ENCODE measurements at regions not wholly inside any gene's neighbourhood (a gene's known extent, or its start where the extent isn't known, plus 50 kb on each side); places are given as distances from the start of the nearest gene placed in this dataset.
A peak's percentile ranks its signal among the peaks of the same experiment; 100 is the strongest.

- H3K9me3 ChIP-seq (ENCODE audit: control insufficient read depth, low read length), result no peaks in the 10 kb centered on the region
- 46% methylated on average over 5 of the region's 5 CpGs for WGBS
- H3K4me1 ChIP-seq (ENCODE audit: control insufficient read depth, insufficient read depth, low read length), result peaks cover 27% of the 10 kb centered on the region
- H3K4me3 ChIP-seq (ENCODE audit: low read length), result no peak overlapping the region
- H3K27me3 ChIP-seq (ENCODE audit: control insufficient read depth, insufficient read depth), result no peaks in the 10 kb centered on the region
- intact Hi-C loops (cut with DNase I), result loop anchor here in 1 of 4 donors (10.0 kb wide), 1 partner anchor 80 kb away; the partner anchor contains the start of gene TLN2
- ATAC-seq (no peak), DNase-seq (no peak)
- no peak overlapping the region for H3K27ac ChIP-seq (ENCODE audit: low read length)
These were observed 309.7 kb upstream of the C2CD4B start for GRCh38 chr15:62474771-62475124.

GRCh38 chr15:62475591-62475990 is 310.5 kb upstream of the C2CD4B start:
- H3K9me3 ChIP-seq (ENCODE audit: control insufficient read depth, low read length), result no peaks in the 10 kb centered on the region
- H3K4me3 ChIP-seq (ENCODE audit: low read length), result no peak overlapping the region
- H3K27ac ChIP-seq (ENCODE audit: low read length), result no peak overlapping the region
- no peak for DNase-seq
- peaks cover 19% of the 10 kb centered on the region for H3K4me1 ChIP-seq (ENCODE audit: control insufficient read depth, insufficient read depth, low read length)
- no peak for ATAC-seq
- no peaks in the 10 kb centered on the region for H3K27me3 ChIP-seq (ENCODE audit: control insufficient read depth, insufficient read depth)
- intact Hi-C loops (cut with DNase I), result loop anchor here in 1 of 4 donors (10.0 kb wide), 1 partner anchor 81 kb away; the partner anchor contains the start of gene TLN2
- 63% methylated on average over 2 of the region's 2 CpGs for WGBS

GRCh38 chr15:62476163-62476562 is 311.1 kb upstream of the C2CD4B start:
- DNase-seq (no peak), ATAC-seq (no peak)
- Histone ChIP-seq H3K27ac (ENCODE audit: low read length) (peak overlapping the region; percentile 21), H3K27me3 (ENCODE audit: control insufficient read depth, insufficient read depth) (no peaks in the 10 kb centered on the region), H3K4me3 (ENCODE audit: low read length) (no peak overlapping the region), H3K4me1 (ENCODE audit: control insufficient read depth, insufficient read depth, low read length) (peaks cover 19% of the 10 kb centered on the region), H3K9me3 (ENCODE audit: control insufficient read depth, low read length) (no peaks in the 10 kb centered on the region)
- whole genome bisulfite sequencing, result 88% methylated on average over 9 of the region's 9 CpGs
- intact Hi-C loops (cut with DNase I), result loop anchor here in 1 of 4 donors (10.0 kb wide), 1 partner anchor 81 kb away; the partner anchor contains the start of gene TLN2

GRCh38 chr15:62477929-62478328 is 312.8 kb upstream of the C2CD4B start:
- 76% methylated on average over 9 of the region's 9 CpGs for WGBS
- ATAC-seq, result no peak
- no peak for DNase-seq
- intact Hi-C loops (cut with DNase I), result loop anchor here in 1 of 4 donors (10.0 kb wide), 1 partner anchor 83 kb away; the partner anchor contains the start of gene TLN2
- H3K4me3 ChIP-seq (ENCODE audit: low read length), result no peak overlapping the region
- no peaks in the 10 kb centered on the region for H3K9me3 ChIP-seq (ENCODE audit: control insufficient read depth, low read length)
- peaks cover 12% of the 10 kb centered on the region for H3K4me1 ChIP-seq (ENCODE audit: control insufficient read depth, insufficient read depth, low read length)
- H3K27me3 ChIP-seq (ENCODE audit: control insufficient read depth, insufficient read depth), result no peaks in the 10 kb centered on the region
- H3K27ac ChIP-seq (ENCODE audit: low read length), result no peak overlapping the region

GRCh38 chr15:62482785-62483429 is 317.8 kb upstream of the C2CD4B start:
- ATAC-seq (peak; percentile 29), DNase-seq (no peak)
- peaks cover 13% of the 10 kb centered on the region for H3K4me1 ChIP-seq (ENCODE audit: control insufficient read depth, insufficient read depth, low read length)
- intact Hi-C loops (cut with DNase I), result no loop called here
- no peak overlapping the region for H3K27ac ChIP-seq (ENCODE audit: low read length)
- H3K4me3 ChIP-seq (ENCODE audit: low read length), result no peak overlapping the region
- H3K9me3 ChIP-seq (ENCODE audit: control insufficient read depth, low read length), result no peaks in the 10 kb centered on the region
- 51% methylated on average over 5 of the region's 5 CpGs for WGBS
- H3K27me3 ChIP-seq (ENCODE audit: control insufficient read depth, insufficient read depth), result no peaks in the 10 kb centered on the region

GRCh38 chr15:62483814-62484213 is 318.7 kb upstream of the C2CD4B start:
- H3K27ac ChIP-seq (ENCODE audit: low read length), result peak overlapping the region; percentile 11
- ATAC-seq, result peak; percentile 86 to 91
- peak; percentile 56 to 72 (median 61) for DNase-seq
- peaks cover 11% of the 10 kb centered on the region for H3K4me1 ChIP-seq (ENCODE audit: control insufficient read depth, insufficient read depth, low read length)
- H3K4me3 ChIP-seq (ENCODE audit: low read length), result no peak overlapping the region
- intact Hi-C loops (cut with DNase I), result no loop called here
- H3K27me3 ChIP-seq (ENCODE audit: control insufficient read depth, insufficient read depth), result no peaks in the 10 kb centered on the region
- no peaks in the 10 kb centered on the region for H3K9me3 ChIP-seq (ENCODE audit: control insufficient read depth, low read length)
- WGBS, result 44% methylated on average over 4 of the region's 4 CpGs

GRCh38 chr15:62485170-62485720 is 320.2 kb upstream of the C2CD4B start:
- H3K27me3 ChIP-seq (ENCODE audit: control insufficient read depth, insufficient read depth), result no peaks in the 10 kb centered on the region
- peaks cover 11% of the 10 kb centered on the region for H3K4me1 ChIP-seq (ENCODE audit: control insufficient read depth, insufficient read depth, low read length)
- ATAC-seq, result no peak
- H3K4me3 ChIP-seq (ENCODE audit: low read length), result no peak overlapping the region
- WGBS, result 94% methylated on average over 6 of the region's 6 CpGs
- no peak for DNase-seq
- no peaks in the 10 kb centered on the region for H3K9me3 ChIP-seq (ENCODE audit: control insufficient read depth, low read length)
- intact Hi-C loops (cut with DNase I), result no loop called here
- H3K27ac ChIP-seq (ENCODE audit: low read length), result no peak overlapping the region

- Histone ChIP-seq H3K4me3 (ENCODE audit: low read length) (no peak overlapping the region), H3K27ac (ENCODE audit: low read length) (no peak overlapping the region), H3K27me3 (ENCODE audit: control insufficient read depth, insufficient read depth) (no peaks in the 10 kb centered on the region), H3K9me3 (ENCODE audit: control insufficient read depth, low read length) (no peaks in the 10 kb centered on the region), H3K4me1 (ENCODE audit: control insufficient read depth, insufficient read depth, low read length) (peaks cover 11% of the 10 kb centered on the region)
- 93% methylated on average over 1 of the region's 1 CpG for whole genome bisulfite sequencing
- intact Hi-C loops (cut with DNase I), result no loop called here
- DNase-seq (no peak), ATAC-seq (no peak)
These were observed 321.0 kb upstream of the C2CD4B start for GRCh38 chr15:62486041-62486440.

- H3K27ac ChIP-seq (ENCODE audit: low read length), result no peak overlapping the region
- H3K4me1 ChIP-seq (ENCODE audit: control insufficient read depth, insufficient read depth, low read length), result peaks cover 4% of the 10 kb centered on the region
- WGBS, result 54% methylated on average over 1 of the region's 1 CpG
- ATAC-seq, result no peak
- H3K27me3 ChIP-seq (ENCODE audit: control insufficient read depth, insufficient read depth), result no peaks in the 10 kb centered on the region
- no peak for DNase-seq
- H3K9me3 ChIP-seq (ENCODE audit: control insufficient read depth, low read length), result no peaks in the 10 kb centered on the region
- no peak overlapping the region for H3K4me3 ChIP-seq (ENCODE audit: low read length)
- intact Hi-C loops (cut with DNase I), result no loop called here
These were observed 323.3 kb upstream of the C2CD4B start for GRCh38 chr15:62488387-62488786.

- intact Hi-C loops (cut with DNase I), result no loop called here
- H3K4me1 ChIP-seq (ENCODE audit: control insufficient read depth, insufficient read depth, low read length), result peaks cover 14% of the 10 kb centered on the region
- 54% methylated on average over 2 of the region's 2 CpGs for WGBS
These were observed 326.6 kb upstream of the C2CD4B start for GRCh38 chr15:62491642-62492041.

GRCh38 chr15:62492900-62493299 is 327.8 kb upstream of the C2CD4B start:
- Histone ChIP-seq H3K27ac (ENCODE audit: low read length) (no peak overlapping the region), H3K4me3 (ENCODE audit: low read length) (no peak overlapping the region), H3K4me1 (ENCODE audit: control insufficient read depth, insufficient read depth, low read length) (peaks cover 17% of the 10 kb centered on the region), H3K27me3 (ENCODE audit: control insufficient read depth, insufficient read depth) (no peaks in the 10 kb centered on the region), H3K9me3 (ENCODE audit: control insufficient read depth, low read length) (no peaks in the 10 kb centered on the region)
- DNase-seq, result peak in 1 of 3 donors; percentile 45
- peak in 1 of 2 donors; percentile 44 for ATAC-seq
- 56% methylated on average over 6 of the region's 6 CpGs for WGBS
- intact Hi-C loops (cut with DNase I), result no loop called here

More at GRCh38 chr15:62491642-62492041, 326.6 kb upstream of the C2CD4B start:
- Histone ChIP-seq H3K4me3 (ENCODE audit: low read length) (no peak overlapping the region), H3K27ac (ENCODE audit: low read length) (no peak overlapping the region), H3K27me3 (ENCODE audit: control insufficient read depth, insufficient read depth) (no peaks in the 10 kb centered on the region), H3K9me3 (ENCODE audit: control insufficient read depth, low read length) (no peaks in the 10 kb centered on the region)
- no peak for ATAC-seq
- DNase-seq, result no peak
